Spleen (tissue), 7 donors: ENCODE measurements at regions not wholly inside any gene's neighbourhood (a gene's known extent, or its start where the extent isn't known, plus 50 kb on each side); places are given as distances from the start of the nearest gene placed in this dataset.

Experiments
- CTCF ChIP-seq, 11 experiments: fragments of 200-600 bp in 7 of 11; fragments of 450-650 bp in 4 of 11; sonication (generic) in 4 of 11; IDR thresholded peaks in 8 of 11; conservative IDR thresholded peaks in 3 of 11; 1 replicate in 7 of 11; 2 replicates in 4 of 11; pipeline versions ENCODE4 v1.4.0 to v1.8.0; 2016 to 2021; ENCODE audit warnings: antibody characterized with exemption in 11 of 11, inconsistent platforms in 4 of 11, mild to moderate bottlenecking in 1 of 11
- POLR2A ChIP-seq, 3 donors: fragments of 450-650 bp; IDR thresholded peaks; one replicate each; pipeline ENCODE4 v1.5.1; 2017; ENCODE audit warnings: antibody characterized with exemption in 3 of 3, mild to moderate bottlenecking in 1 of 3
- donor health status: DM: no; HTN: no; CAD: no; lungs with moderate emphysema.
- donor health status: DM: no; HTN: no; CAD: no.
- donor health status: DM: no; HTN: no; CAD: no.

DNA sequence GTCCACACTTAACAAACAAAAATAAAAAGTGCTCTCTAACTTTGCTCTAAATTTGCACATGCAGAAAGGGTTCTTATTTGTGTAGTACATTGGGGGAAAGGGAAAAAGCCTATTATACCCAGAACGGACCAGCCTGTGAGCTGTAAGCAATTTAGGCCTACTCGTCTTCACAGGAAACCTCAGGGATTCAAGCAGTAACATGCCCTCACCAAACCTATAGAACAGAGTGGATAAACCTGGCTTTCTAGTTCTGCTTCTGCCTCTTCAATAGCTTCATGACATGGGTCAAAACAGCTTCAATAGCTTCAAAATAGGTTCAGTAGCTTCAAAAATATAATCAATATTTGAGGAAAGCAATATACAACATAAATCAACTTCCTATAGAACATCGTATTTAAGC, 163.7 kb downstream of the ARL4A start:
- TF ChIP-seq POLR2A (IDR thresholded peaks at IDR 0.05) (no peak), CTCF (IDR thresholded peaks at IDR 0.05 in 8 of 11, conservative IDR thresholded peaks at IDR 0.05 in 3 of 11) (no peak)
